Activated naive CD4-positive, alpha-beta T cell treated with anti-CD3 and anti-CD28 coated beads, Interleukin-2, amount 50 U/mL, for 24 hours (primary cell): ENCODE measurements at regions not wholly inside any gene's neighbourhood (a gene's known extent, or its start where the extent isn't known, plus 50 kb on each side); places are given as distances from the start of the nearest gene placed in this dataset.

Experiments used
- H3K27ac Mint-ChIP-seq: one replicate; pipeline ENCODE4 v1.8.0; 2021; ENCODE audit warnings: mild to moderate bottlenecking, mixed read lengths
- H3K27me3 Mint-ChIP-seq: one replicate; pipeline ENCODE4 v1.8.0; 2021; ENCODE audit warnings: mixed read lengths
- H3K36me3 Mint-ChIP-seq: one replicate; pipeline ENCODE4 v1.8.0; 2021; ENCODE audit warnings: mixed read lengths
- H3K4me1 Mint-ChIP-seq: one replicate; pipeline ENCODE4 v1.8.0; 2021; ENCODE audit warnings: mixed read lengths
- H3K4me3 Mint-ChIP-seq: one replicate; pipeline ENCODE4 v1.8.0; 2021; ENCODE audit warnings: mild to moderate bottlenecking, mixed read lengths
- H3K9me3 Mint-ChIP-seq: one replicate; pipeline ENCODE4 v1.8.0; 2021; ENCODE audit warnings: mixed read lengths

DNA sequence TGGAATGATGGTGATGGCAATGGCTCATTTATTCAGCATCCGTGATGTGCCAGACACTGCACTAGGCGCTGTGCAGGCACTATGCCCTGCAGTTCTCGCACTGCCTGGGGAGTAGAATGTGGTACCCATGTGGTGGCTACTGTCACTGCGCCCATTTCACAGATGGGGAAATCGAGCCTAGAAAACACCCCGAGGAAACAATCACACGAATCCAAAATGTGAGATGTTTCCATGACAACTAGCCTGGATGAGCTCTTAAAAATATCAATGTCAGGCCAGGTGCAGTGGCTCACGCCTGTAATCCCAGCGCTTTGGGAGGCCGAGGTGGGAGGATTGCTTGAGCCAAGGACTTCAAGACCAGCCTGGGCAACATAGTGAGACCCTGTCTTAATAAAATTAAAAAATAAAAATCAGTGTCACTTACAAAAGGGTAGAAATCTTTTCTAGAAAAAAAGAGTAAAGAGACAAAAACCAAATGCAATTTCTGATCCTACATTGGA, 57.9 kb upstream of the TNRC6A start:
- H3K4me3 Mint-ChIP-seq = no peak overlapping the region
- no peaks in the 10 kb centered on the region for H3K36me3 Mint-ChIP-seq
- peaks cover 19% of the 10 kb centered on the region for H3K4me1 Mint-ChIP-seq
- no peaks in the 10 kb centered on the region for H3K9me3 Mint-ChIP-seq
- peaks cover 13% of the 10 kb centered on the region for H3K27me3 Mint-ChIP-seq
- H3K27ac Mint-ChIP-seq = no peak overlapping the region

DNA sequence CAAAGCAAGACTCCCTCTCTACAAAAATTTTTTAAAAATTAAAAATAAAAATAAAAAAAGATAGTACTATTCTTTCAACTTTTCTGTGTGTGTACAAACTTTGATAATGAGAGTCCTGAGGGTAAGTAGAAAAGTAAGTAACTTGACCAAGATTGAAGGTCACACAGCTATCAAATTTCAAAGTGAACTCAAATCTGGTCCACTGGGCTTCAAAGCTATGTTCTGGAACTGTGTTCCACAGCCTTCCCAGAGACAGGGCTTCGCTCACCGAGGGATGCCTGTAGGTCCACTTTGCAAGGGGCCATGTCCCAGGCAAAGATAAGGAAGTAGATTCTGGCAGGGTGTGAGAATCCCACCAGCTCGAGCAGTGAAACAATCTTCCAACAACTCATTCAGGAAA, 56.3 kb upstream of the TNRC6A start:
- no peak overlapping the region for H3K27ac Mint-ChIP-seq
- H3K36me3 Mint-ChIP-seq = no peaks in the 10 kb centered on the region
- H3K27me3 Mint-ChIP-seq = peaks cover 14% of the 10 kb centered on the region
- peaks cover 19% of the 10 kb centered on the region for H3K4me1 Mint-ChIP-seq
- H3K9me3 Mint-ChIP-seq = no peaks in the 10 kb centered on the region
- no peak overlapping the region for H3K4me3 Mint-ChIP-seq

DNA sequence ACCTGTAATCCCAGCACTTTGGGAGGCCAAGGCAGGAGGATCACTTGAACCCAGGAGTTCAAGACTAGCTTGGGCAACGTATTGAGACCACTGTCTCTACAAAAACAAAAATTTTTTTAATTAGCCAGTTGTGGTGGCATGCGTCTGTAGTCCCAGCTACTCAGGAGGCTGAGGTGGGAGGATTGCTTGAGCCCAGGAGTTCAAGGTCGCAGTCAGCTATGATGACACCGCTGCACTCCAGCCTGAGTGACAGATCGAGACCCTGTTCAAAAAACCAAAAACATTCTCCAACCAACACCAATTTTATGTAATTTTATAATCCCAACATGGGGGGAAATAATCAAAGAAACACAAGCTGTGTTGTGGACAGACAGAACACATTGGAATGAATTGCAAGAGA, 54.6 kb upstream of the TNRC6A start:
- H3K9me3 Mint-ChIP-seq = no peaks in the 10 kb centered on the region
- peaks cover 7% of the 10 kb centered on the region for H3K4me1 Mint-ChIP-seq
- H3K27me3 Mint-ChIP-seq = peaks cover 12% of the 10 kb centered on the region
- no peak overlapping the region for H3K27ac Mint-ChIP-seq
- no peak overlapping the region for H3K4me3 Mint-ChIP-seq
- H3K36me3 Mint-ChIP-seq = no peaks in the 10 kb centered on the region

DNA sequence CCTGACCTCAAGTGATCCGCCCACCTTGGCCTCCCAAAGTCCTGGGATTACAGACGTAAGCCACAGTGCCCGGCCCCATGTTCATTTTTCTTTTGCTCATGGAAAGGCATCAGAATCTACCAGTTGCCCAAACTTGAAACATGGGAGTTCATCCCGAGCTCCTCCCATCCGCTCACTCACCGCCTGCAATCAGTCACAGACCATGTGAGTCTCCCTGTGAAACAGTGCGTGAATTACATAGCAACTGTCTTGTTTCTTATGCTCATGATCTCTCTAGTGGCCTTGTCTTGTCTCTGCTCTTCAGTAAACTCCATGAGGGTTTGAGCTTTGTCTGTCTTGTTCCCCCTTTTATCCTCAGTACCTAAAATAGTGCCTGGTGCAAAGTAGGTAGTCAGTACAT, 52.1 kb upstream of the TNRC6A start:
- Mint-ChIP-seq H3K9me3 (no peaks in the 10 kb centered on the region), H3K27me3 (peaks cover 1% of the 10 kb centered on the region), H3K4me1 (no peaks in the 10 kb centered on the region), H3K27ac (no peak overlapping the region), H3K36me3 (no peaks in the 10 kb centered on the region), H3K4me3 (no peak overlapping the region)
